ENCODE measurements at regions not wholly inside any gene's neighbourhood (a gene's known extent, or its start where the extent isn't known, plus 50 kb on each side); places are given as distances from the start of the nearest gene placed in this dataset.

- FAIRE-seq, result no peak
- Histone ChIP-seq H3K36me3 (ENCODE audit: control insufficient read depth in 2 of 2, extremely low read depth in 1 of 2, insufficient read depth in 2 of 2, low read length in 2 of 2) (no peaks in the 10 kb centered on the region), H3K9me1 (replicated peaks; ENCODE audit: control insufficient read depth, extremely low read depth, insufficient read depth, low read length) (no peaks in the 10 kb centered on the region), H4K20me1 (replicated peaks; ENCODE audit: control insufficient read depth, extremely low read depth, insufficient read depth, low read length) (no peaks in the 10 kb centered on the region), H2AFZ (ENCODE audit: low read depth, low read length) (no peak overlapping the region), H3K9ac (replicated peaks; ENCODE audit: extremely low read depth, insufficient read depth, low read length) (no peak overlapping the region), H3K79me2 (ENCODE audit: control insufficient read depth, insufficient read depth, low read length) (no peaks in the 10 kb centered on the region), H3K4me1 (ENCODE audit: control insufficient read depth, extremely low read depth, insufficient read depth, low read length) (no peaks in the 10 kb centered on the region), H3K27ac (ENCODE audit: insufficient read depth, low read depth, low read length) (no peak overlapping the region), H3K4me2 (ENCODE audit: insufficient read depth, low read length) (no peak overlapping the region), H3K4me3 (replicated peaks in 1 of 3; ENCODE audit: insufficient read depth in 1 of 3, low read depth in 1 of 3, low read length in 3 of 3) (no peak overlapping the region), H3K27me3 (ENCODE audit: control insufficient read depth in 2 of 2, insufficient read depth in 2 of 2, low read length in 2 of 2) (no peaks in the 10 kb centered on the region), H3K9me3 (replicated peaks; ENCODE audit: control insufficient read depth, insufficient read depth, low read length) (no peaks in the 10 kb centered on the region)
- CTCF ChIA-PET, result no interaction called here
- intact Hi-C loops (cut with micrococcal nuclease), result no loop called here
- POLR2A ChIA-PET, result no interaction called here
- no TSS peak for BruUV-seq (replicated peaks)
- no peak for TF ChIP-seq EZH2 (IDR thresholded peaks at IDR 0.05; ENCODE audit: borderline replicate concordance, low read depth, low read length, severe bottlenecking)
- no peak for TF ChIP-seq MAX (IDR thresholded peaks at IDR 0.05; ENCODE audit: insufficient read depth, insufficient read length)
- no peak for TF ChIP-seq MYC (IDR thresholded peaks at IDR 0.05; ENCODE audit: low read depth, low read length)
- no peak for TF ChIP-seq POLR2AphosphoS5 (IDR thresholded peaks at IDR 0.05; ENCODE audit: insufficient read depth, low read depth, low read length)
- TF ChIP-seq POLR2A (IDR thresholded peaks at IDR 0.05; ENCODE audit: low read depth, low read length), result no peak
- no peak for TF ChIP-seq FOS (IDR thresholded peaks at IDR 0.05; ENCODE audit: borderline replicate concordance, insufficient read depth, low read length)
- no peak for TF ChIP-seq GATA2 (IDR thresholded peaks at IDR 0.05; ENCODE audit: insufficient read depth, insufficient read length, low read depth, low read length)
- TF ChIP-seq, protein P1, sequence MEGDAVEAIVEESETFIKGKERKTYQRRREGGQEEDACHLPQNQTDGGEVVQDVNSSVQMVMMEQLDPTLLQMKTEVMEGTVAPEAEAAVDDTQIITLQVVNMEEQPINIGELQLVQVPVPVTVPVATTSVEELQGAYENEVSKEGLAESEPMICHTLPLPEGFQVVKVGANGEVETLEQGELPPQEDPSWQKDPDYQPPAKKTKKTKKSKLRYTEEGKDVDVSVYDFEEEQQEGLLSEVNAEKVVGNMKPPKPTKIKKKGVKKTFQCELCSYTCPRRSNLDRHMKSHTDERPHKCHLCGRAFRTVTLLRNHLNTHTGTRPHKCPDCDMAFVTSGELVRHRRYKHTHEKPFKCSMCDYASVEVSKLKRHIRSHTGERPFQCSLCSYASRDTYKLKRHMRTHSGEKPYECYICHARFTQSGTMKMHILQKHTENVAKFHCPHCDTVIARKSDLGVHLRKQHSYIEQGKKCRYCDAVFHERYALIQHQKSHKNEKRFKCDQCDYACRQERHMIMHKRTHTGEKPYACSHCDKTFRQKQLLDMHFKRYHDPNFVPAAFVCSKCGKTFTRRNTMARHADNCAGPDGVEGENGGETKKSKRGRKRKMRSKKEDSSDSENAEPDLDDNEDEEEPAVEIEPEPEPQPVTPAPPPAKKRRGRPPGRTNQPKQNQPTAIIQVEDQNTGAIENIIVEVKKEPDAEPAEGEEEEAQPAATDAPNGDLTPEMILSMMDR (IDR thresholded peaks at IDR 0.05; ENCODE audit: extremely low read depth in 1 of 2, insufficient read depth in 1 of 2, low read depth in 1 of 2, low read length in 2 of 2), result no peak
- TF ChIP-seq JUN (IDR thresholded peaks at IDR 0.05; ENCODE audit: borderline replicate concordance, insufficient read depth, insufficient read length, low read depth), result no peak
- dilution Hi-C loops (cut with MboI; ENCODE audit: extremely low pct_ligation_motif_present, low sequenced_read_pairs), result no loop called here
- no peak for DNase-seq (ENCODE audit: low read depth, low spot score)
These were observed 104.7 kb upstream of the TSPAN8 start for GRCh38 chr12:71262466-71262865.
